ENCODE measurements at regions not wholly inside any gene's neighbourhood (a gene's known extent, or its start where the extent isn't known, plus 50 kb on each side); places are given as distances from the start of the nearest gene placed in this dataset.
"Not testable (repeated sequence)": the region's sequence is repeated elsewhere in the genome, so short reads cannot be mapped to it uniquely, and the experiment has no call there.

DNA sequence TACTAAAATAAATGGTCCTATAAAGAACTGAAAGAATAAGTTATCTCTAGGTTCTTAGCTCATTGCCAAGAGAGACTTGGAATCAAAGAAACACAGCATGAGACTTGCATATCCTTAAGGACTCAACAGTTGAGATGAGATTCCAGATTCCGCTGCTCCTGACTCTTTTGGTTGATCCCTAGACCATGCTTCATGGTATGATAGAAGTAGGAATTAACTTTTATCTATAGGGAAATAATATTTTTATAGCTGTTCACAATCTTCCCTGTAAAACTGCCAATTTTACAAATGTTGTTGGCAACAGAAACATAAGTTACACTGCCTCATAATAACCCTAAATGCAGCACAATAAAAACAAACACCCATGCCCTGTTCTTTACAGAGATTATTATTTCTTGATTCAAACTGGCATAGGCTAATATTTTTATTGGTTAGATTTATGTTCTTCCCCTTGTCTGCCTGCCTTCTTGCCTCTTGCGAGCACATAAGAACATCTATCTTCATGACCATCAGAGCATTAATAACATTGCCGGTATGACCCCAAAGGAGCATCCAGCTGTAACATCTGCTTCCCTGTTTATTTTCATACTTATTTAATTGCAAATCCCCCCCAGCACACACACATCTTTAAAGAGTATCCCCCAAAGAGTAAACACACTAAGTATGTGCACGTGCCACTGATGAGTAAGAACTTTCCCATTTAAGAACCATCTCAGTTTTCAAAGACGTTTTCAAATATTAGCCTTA is 735.7 kb upstream of the SLC8A1 start:
- no peak for DNase-seq

DNA sequence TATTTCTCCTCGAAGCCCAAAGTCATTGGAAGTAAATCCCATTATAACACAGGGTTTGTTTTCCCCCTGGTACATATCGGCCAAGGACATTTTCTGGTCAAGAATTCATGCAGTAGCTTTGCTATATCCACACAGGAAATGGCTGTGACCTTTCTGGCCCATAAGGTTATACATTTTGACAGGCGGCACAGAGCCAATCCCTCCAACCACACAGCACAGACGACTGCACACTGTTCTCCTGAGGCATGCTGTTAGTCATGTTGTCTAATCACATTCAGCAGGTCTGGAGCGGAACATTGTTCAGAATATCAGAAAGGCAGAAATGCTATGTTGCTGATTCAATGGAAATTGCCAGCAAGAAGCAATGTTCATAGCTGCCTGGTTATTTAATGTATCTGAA is 742.3 kb upstream of the SLC8A1 start:
- no peak for DNase-seq

DNA sequence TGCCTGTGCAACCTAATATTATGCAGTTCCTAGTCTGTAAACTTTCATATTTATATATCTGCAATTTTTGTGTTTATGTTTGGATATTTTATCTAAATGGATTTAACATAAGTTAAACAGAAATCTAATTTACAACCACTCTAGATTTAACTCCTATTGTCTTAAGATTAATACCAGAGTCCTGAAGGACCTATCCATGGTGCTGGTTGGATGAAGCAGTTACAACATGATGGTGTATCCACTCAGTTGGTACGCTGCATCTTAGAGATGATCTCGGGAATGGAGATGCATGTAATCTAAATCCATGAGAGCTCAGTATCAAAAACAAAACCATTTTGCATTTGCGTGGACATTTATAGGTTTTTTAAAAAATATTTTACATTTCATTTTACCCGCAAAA is 745.9 kb upstream of the SLC8A1 start:
- no peak for DNase-seq

- no peak for DNase-seq
Observed at GRCh38 chr2:41199334-41199733, 747.4 kb upstream of the SLC8A1 start.

GRCh38 chr2:41204315-41204714 is 752.4 kb upstream of the SLC8A1 start:
- no peak for DNase-seq

- DNase-seq, result no peak
Observed at GRCh38 chr2:41206004-41206403, 754.1 kb upstream of the SLC8A1 start.

DNA sequence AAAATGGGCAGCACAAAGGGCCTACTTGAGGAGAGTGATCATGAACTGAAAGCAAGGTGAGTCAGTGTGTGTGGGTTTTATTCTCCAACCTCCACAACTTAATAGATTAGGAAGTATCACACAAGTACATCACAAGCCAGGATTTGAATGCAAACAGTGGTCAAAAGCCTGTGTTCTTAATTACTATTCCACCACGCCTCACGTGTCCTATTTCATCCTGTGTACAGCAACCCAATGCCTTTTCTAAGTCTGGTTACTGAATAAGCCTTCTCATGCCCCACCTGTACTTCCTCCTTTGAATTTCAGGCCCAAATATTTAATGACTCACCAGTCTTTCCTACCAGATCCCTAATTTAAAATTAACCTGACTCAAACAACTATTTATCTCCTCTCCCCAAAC is 755.7 kb upstream of the SLC8A1 start:
- DNase-seq, result no peak

- not testable (repeated sequence) for DNase-seq
Observed at GRCh38 chr2:41210030-41210429, 758.1 kb upstream of the SLC8A1 start.

DNA sequence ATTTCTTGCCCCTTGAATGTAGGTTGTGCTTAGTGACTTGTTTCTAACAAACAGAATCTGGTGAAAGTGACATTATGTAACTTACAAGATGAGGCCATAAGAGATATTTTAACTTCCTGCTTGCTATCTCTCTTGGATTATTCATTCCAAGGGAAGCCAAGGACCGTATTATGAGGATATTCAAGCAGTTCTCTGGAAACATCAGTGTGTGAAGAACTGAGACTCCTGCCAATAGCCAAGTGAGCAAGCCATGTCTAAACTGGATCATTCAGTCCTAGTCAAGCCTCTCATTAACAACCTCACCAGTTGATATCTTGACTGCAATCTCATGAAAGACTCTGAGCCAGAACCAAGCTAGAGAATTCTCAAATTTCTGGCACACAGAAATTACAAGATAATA is 765.1 kb upstream of the SLC8A1 start:
- no peak for DNase-seq

GRCh38 chr2:41222593-41222992 is 770.7 kb upstream of the SLC8A1 start:
- DNase-seq, result no peak

DNA sequence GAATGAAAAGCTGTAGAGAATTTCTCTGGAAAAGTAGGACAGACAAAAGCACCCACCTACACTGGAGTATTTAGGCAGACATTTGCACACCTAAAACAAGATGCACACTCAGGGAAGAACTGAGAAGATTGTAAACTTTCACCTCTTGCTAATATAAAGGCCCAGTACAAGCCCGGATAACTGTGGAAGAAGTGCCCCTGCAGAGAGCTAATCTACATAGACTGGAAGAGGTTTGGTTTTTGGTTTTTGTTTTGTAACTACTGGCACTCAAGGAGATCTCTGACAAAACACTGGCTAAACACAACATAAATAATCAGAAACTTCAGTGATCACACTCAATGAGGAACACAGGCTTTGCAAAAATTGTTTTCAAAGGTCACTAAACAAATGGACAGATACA is 782.2 kb upstream of the SLC8A1 start:
- no peak for DNase-seq

- no peak for DNase-seq
Observed at GRCh38 chr2:41241325-41242000, 789.6 kb upstream of the SLC8A1 start.

DNA sequence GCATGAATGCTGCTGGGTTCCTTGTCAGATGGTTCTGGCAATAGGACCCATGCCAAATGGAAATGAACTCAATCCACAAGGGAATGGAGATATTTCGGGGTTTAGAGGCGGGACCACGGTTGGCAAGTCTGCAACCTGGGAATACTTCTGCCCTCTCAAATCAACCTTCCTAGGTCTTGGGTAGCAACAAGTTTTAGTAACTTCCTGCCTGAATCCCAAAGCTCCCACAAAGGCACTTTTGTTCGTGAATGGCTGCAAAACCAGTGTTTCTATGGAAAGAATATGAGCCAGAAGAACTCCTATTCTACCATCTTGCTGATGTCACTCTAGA is 790.1 kb upstream of the SLC8A1 start:
- no peak for DNase-seq

DNA sequence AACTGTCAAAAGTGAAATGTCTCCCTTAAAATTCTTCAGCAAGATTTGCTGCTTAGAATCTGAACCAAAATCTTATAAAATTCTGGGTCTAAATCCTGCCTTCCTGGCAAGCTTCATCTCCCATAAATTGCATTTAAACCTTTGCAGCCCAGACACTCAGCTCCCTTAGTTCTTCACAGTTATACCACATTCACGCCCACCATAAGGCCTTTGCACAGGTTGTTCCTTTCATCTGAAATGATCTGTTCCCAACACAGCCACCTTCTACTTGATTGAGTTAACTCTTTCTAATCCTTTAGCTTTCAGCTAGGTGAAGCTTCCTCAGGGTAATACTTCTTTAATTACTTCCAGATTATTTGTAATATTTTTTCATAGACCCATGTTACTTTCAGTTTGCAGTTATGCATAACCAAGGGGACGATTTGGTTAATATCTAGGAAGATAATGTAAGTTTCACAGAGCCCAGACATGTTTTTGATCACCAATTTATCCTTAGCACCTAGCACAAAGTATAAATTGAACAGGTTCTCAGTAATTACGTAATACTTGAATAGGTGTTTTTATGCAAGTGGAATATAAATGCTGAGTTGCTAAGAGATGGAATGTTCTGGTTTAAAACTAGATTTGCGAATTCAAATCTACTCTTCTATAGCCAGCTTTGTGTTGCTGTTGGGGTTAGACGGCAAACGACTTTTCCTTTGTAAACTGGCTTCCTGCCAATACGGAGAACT is 779.7 kb upstream of the PKDCC start:
- DNase-seq, result peak in 1 of 2 donors; percentile 2

GRCh38 chr2:41283079-41283775 is 764.6 kb upstream of the PKDCC start:
- DNase-seq, result no peak

DNA sequence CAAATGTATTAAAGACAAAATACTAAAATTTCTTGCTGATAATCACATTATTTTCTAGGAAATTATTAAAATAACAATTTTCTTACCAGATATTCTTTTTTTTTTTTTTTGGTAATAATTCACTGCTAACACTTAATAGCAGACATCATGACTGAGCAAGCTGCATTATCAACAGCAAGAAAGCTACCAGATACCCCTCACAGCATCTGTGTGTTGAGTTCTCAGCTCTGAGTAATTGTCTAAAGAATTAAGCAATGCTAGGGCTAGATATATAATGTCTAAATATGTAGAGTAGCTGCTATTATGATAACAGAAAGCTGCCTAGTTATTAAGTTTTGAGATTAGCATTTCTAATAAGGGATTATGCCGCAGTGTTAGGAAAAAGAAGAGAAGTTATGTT is 754.3 kb upstream of the PKDCC start:
- DNase-seq, result no peak

DNA sequence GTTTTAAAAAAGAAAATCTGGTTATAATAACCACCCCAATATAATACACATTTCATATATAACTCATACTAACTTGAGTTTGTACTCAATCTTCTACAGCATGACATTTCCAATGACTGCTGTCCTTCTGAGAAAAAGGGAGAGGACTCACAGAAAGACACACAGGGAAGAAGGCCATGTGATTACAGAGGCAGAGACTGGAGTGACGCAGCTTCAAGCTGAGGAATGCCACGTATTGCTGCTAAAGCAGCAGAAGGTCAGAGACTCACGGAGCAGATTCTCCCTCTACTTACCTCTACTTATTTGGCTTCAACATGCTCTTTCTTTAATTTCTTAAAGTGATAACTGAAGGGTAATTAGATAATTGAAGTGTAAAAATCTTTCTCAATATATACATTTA is 753.5 kb upstream of the PKDCC start:
- no peak for DNase-seq

DNA sequence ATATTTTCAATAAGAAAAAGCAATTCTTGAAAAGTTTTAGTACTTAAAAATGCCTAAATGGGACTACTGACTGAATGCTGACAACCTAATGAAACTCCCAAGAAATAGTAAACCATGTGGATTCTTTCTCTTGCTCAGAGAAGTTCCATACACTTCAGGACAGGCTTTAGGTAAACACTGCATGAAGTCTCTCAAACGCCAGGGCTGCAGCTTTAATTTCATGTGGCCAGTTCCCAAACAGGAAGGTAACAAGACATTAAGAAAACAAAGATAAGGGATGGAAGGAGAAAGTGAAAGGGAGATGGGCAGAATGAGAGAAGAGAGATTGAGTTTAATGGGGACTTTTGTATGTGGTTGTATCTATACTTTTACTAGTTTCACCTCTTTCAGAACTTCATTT is 734.7 kb upstream of the PKDCC start:
- DNase-seq, result no peak

- no peak for DNase-seq
Observed at GRCh38 chr2:41314511-41315070, 733.2 kb upstream of the PKDCC start.

- no peak for DNase-seq
Observed at GRCh38 chr2:41319437-41319836, 728.4 kb upstream of the PKDCC start.

DNA sequence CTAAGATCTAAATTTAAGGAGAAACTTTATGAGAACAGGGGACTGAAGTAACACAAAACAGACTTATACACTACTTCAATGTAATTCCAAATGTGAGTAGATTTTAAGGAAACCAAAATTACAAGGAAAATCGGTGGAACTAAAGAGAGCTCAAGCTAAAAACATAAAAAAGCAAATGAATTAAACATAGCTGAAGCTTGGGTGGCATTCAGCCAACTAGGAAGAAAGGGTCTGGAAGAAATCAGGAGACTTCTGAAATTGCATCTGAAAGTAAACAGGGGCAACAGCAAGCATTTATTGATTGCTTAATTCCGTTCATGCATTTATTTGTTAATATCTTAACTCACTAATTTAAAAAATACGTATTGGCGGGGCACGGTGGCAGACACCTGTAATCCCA is 727.3 kb upstream of the PKDCC start:
- no peak for DNase-seq

- no peak for DNase-seq
Observed at GRCh38 chr2:41321351-41321750, 726.5 kb upstream of the PKDCC start.

DNA sequence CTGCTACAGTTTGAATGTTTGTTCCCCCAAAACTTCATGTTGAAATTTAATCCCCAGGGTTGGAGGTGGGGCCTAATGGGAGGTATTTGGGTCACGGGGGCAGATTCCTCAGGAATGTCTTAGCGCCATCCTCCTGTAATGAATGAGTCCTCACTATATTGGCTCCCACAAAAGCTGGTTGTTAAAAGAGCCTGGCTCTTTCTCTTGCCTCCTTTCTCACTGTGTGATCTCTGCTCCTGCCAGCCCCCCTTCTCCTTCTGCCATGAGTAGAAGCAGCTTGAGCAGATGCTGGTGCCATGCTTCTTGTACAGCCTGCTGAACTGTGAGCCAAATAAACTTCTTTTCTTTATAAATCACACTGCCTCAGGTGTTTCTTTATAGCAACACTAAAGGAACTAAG is 721.0 kb upstream of the PKDCC start:
- DNase-seq, result no peak
